Caki2 (cell line): ENCODE measurements at regions not wholly inside any gene's neighbourhood (a gene's known extent, or its start where the extent isn't known, plus 50 kb on each side); places are given as distances from the start of the nearest gene placed in this dataset.
A peak's percentile ranks its signal among the peaks of the same experiment; 100 is the strongest.

ENCODE experiments used
- DNase-seq: peaks from one replicate; pipeline ENCODE4 v3.0.0-alpha.2; 2015; ENCODE audit warnings: low read depth
- in situ Hi-C: cut with HindIII; loops from 2 replicates; pipeline ENCODE4 v1.10.0; 2016; ENCODE audit warnings: low sequenced_read_pairs, low pct_unique_long_range_greater_than_20kb, mixed read lengths

DNA sequence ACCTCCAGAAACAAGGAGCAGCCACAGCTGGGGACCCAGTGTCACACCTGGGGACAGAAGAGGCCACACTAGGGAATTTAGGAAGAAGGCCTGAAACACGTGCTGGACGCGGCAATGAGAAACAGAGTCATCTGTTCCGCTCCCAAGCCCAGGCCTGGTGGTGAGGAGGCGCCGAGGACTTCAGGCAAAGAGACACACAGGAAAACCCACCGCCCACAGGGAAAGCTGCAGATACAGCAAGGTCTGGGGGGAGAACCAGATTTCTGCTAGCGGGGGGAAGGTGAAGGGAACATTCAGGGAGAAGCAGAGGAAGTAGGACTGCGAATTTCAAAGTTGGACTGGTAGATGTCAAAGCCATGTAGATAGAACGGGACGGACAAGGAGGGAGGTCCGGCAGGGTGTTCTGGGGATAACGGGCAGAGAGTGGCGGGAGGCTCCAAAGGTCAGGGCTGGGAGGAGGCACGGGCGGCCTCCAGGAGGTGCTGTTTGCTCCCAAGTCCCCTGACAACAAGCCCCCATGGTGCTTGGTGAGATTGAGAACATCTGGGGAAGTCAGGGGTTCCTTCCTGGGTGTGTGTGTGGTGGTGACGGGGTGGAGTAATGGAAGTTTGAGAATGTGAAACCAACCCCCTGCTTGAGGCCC is 351.7 kb upstream of the MYT1L start:
- no peak for DNase-seq
- in situ Hi-C loops = no loop called here

- in situ Hi-C loops = no loop called here
- no peak for DNase-seq
Measured at GRCh38 chr2:2681711-2682251, 350.7 kb upstream of the MYT1L start.

DNA sequence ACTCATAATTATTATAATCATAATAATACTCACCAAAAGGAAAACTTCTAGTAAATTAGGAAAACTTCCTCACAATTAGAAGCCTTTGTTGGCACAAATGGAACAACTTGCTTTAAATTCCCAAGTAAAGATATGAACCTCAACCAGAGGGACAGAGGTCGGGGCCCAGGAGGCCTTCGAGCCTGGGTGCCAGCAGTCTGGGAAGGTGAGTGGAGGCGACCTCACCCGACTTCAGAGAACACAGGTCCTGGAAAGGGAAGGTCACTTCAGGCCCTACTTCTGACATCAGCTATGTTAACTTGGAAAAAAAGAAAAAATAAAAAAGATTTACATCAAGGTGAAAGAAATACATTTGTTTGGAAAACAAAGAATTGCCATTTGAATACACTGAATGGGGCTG is 350.0 kb upstream of the MYT1L start:
- in situ Hi-C loops = no loop called here
- DNase-seq = no peak

GRCh38 chr2:2674831-2675230 is 343.8 kb upstream of the MYT1L start:
- in situ Hi-C loops = no loop called here
- DNase-seq = no peak

- in situ Hi-C loops = no loop called here
- no peak for DNase-seq
Measured at GRCh38 chr2:2673406-2673805, 342.3 kb upstream of the MYT1L start.

DNA sequence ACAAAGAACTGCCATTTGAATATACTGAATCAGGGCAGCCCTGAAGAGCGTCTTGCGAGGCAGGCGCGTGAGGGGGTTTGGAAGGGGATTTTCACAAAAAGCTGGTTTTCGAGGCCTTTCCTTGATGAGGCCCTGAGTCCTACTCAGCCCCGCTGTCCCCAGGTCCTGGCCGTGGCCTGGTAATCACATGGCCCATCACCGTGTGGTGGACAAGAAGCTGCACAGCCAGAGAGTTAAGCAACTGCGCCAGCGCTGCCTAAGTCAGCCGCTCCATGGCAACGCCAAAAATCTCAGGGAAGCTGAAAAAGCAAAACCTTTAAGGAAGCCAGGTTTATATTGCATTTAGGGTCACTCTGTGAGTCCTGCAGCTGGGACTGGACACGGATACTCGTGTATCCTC is 341.2 kb upstream of the MYT1L start:
- no peak for DNase-seq
- in situ Hi-C loops = no loop called here

- in situ Hi-C loops = no loop called here
- no peak for DNase-seq
Measured at GRCh38 chr2:2671826-2672225, 340.8 kb upstream of the MYT1L start.

GRCh38 chr2:2669316-2669715 is 338.2 kb upstream of the MYT1L start:
- in situ Hi-C loops = no loop called here

GRCh38 chr2:2668681-2669265 is 337.7 kb upstream of the MYT1L start:
- no peak for DNase-seq
- in situ Hi-C loops = no loop called here

More at GRCh38 chr2:2669316-2669715, 338.2 kb upstream of the MYT1L start:
- no peak for DNase-seq

DNA sequence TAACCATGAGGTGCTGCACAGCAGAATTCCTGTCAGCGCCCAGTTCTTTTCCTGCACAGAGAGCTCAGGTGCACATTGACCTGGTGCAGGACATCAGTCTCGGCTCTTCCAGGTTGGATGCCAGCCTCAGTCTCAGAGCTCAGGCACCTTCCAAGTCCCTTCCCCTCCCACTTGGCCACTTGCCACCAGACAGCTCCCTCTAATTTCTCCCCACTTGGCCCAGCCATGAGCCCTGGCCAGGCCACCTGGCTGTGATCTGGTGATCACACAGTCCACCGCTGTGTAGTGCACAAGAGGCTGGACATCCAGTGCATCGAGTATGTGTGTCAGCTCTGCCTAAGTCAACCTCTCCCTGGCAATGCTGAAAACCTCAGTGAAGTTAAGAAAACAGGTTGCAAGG is 336.6 kb upstream of the MYT1L start:
- in situ Hi-C loops = no loop called here
- DNase-seq = no peak

GRCh38 chr2:2665834-2666133 is 334.7 kb upstream of the MYT1L start:
- DNase-seq = no peak
- in situ Hi-C loops = no loop called here

- in situ Hi-C loops = no loop called here
- peak; percentile 89 for DNase-seq
Measured at GRCh38 chr2:2664989-2665833, 334.1 kb upstream of the MYT1L start.

DNA sequence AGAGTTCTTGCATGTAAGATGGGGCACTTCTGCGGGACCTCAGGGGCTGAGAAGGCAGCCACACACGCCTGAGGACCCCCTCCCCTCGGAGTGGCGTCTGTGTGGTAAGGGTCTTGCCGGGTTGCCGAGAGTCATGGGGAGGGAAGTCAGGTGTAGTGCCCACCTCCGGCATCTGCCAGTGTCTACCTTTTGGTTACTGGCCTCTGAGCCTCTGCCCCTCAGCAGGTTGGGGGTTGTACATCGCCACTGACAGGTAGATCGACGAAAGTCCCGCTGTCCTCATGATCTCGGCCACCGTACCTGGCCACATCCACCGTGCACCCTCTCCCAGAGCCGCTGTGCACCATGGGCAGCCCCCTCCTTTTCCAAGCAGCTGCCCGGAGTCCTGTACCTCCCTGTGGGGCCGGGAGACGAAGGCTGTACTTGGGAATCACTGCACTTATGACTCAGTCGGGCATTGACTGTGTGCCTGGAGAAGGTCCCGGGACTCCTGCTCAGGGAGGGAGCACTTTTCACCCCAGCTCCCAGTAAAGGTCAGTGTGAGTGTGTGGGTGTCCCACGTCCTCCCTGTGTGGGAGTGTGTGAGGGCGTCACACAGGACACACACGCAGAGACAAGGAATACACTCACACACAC is 332.4 kb upstream of the MYT1L start:
- no peak for DNase-seq
- in situ Hi-C loops = no loop called here

DNA sequence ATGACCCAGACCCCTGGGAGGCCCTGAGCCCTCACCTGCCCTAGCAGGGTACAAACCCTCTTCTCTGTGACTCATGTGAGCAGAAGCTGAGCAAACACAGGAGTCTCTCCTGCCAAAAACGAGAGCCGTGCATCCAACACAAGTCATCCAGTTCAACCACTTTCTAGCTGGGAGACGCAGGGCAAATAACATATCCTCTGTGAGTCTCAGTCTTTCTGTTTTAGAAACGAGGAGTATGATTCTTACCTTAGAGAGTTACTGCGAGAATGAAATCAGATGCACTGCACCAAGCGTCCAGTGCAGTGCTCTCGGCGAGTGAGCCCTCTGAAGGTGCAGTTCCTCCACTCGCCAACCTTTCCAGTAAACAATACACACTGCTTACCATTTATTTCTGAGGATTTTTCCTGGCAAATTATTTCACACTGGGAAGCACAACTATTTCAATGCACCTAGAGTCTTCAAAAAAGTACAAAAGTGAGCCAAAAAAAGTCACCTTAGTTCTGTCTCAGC is 331.8 kb upstream of the MYT1L start:
- no peak for DNase-seq
- in situ Hi-C loops = no loop called here

DNA sequence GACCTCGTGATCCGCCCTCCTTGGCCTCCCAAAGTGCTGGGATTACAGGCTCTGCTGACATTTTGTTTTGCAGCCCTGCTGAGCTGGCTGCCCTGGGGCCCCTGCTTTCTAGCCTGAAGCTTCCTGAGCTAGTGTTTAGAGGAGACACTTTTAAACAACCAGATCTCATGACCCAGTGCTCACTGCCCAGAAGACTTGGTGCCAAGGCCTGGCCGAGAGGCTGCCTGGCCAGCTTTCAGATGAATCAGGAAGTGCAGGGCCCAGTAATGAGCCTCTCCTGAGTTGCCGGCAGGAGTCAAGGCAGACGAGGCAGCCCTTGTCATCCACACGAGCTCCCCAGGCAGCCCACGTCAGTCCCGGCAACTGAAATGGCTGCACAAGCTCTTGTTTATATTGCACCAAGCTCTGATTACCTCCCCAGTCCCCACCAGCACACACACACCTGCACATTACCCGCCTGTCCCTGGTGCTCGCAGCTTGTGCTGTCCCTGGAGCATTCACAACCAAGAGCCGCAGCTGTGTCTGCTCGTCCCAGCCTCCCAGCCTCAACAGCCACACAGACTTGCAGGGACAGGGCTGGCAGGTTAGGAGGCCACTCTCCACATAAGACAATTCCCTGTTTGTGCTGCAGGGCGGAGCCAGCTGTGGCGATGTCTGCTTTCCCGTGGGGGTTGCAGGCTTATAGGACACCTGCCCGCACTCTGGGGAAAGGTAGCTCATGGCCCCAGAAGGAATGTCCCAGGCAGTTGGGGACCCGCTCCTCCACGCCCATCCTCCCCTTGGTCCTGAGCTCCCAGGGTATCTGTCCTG is 331.2 kb upstream of the MYT1L start:
- no peak for DNase-seq

GRCh38 chr2:2660789-2661355 is 329.8 kb upstream of the MYT1L start:
- peak; percentile 38 for DNase-seq
- in situ Hi-C loops = no loop called here

More for the DNA sequence above, 331.2 kb upstream of the MYT1L start:
- in situ Hi-C loops = no loop called here

DNA sequence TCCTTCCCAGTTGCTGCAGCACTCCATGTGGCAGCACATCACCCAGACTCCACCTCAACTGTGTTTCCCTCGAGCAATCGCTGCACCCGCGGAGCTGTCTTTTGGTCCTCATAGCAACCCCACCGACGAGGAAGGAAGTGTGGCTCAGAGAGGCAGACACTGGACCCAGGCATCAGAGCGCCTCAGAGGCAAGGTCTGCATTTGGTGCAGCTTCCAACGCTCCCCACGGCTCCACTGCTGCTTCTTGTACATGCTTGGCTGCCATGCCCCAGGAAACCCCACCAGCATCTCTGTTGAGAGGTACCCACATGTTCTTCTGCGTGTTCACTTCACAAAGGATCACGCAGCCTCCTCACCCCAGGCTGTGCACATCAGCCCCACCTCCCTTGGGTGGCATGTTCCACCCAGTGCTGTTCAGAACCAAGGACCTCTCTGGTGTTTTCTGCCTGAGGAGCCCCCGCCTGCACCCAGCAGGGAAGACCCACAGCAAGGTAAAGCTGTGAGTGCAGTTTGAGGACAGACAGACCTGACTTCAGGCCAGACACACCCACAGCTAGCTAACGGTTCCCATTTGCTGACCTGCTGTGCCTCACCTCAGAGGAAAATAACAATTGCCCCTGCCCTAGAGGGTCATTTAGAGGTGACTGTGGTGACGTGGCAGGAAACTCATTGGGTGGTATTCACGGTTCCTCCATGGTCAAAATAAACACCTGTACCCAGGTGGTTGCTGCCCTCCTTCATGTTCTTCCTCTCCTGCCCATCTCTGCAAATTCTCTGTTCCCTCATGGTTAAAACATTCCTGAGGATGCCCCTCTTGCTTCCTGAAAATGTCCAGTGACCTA is 326.3 kb upstream of the MYT1L start:
- no peak for DNase-seq
- in situ Hi-C loops = no loop called here
